Spleen (tissue), 11 donors: ENCODE measurements at regions not wholly inside any gene's neighbourhood (a gene's known extent, or its start where the extent isn't known, plus 50 kb on each side); places are given as distances from the start of the nearest gene placed in this dataset.
A peak's percentile ranks its signal among the peaks of the same experiment; 100 is the strongest.

Source experiments
- DNase-seq: peaks from one replicate; pipeline ENCODE4 v3.0.0-alpha.2; 2020
- H3K27ac ChIP-seq, 8 donors: fragments of 200-600 bp; sonication (generic) in 7 of 8; 1 replicate in 4 of 8; 2 replicates in 4 of 8; pipeline versions ENCODE4 v1.5.0 to v1.8.0; 2016 to 2021; ENCODE audit warnings: inconsistent platforms in 4 of 8, mild to moderate bottlenecking in 4 of 8, moderate library complexity in 1 of 8
- H3K27me3 ChIP-seq, 7 donors: fragments of 200-600 bp; sonication (generic) in 6 of 7; replicated peaks in 1 of 7; 1 replicate in 4 of 7; 2 replicates in 3 of 7; pipeline versions ENCODE4 v1.5.0 to v1.8.0; 2016 to 2021; ENCODE audit warnings: inconsistent platforms in 3 of 7, mild to moderate bottlenecking in 1 of 7
- H3K36me3 ChIP-seq, 6 donors: fragments of 200-600 bp; sonication (generic) in 5 of 6; 1 replicate in 4 of 6; 2 replicates in 2 of 6; pipeline versions ENCODE4 v1.5.0 to v1.8.0; 2016 to 2021; ENCODE audit warnings: inconsistent platforms in 2 of 6
- H3K4me1 ChIP-seq, 6 donors: fragments of 200-600 bp; sonication (generic) in 5 of 6; 1 replicate in 3 of 6; 2 replicates in 3 of 6; pipeline versions ENCODE4 v1.5.0 to v1.8.0; 2016 to 2021; ENCODE audit warnings: inconsistent platforms in 3 of 6
- H3K4me3 ChIP-seq, 8 donors: fragments of 200-600 bp; sonication (generic) in 7 of 8; 1 replicate in 4 of 8; 2 replicates in 4 of 8; pipeline versions ENCODE4 v1.5.0 to v1.8.0; 2016 to 2021; ENCODE audit warnings: inconsistent platforms in 4 of 8, mild to moderate bottlenecking in 4 of 8, moderate library complexity in 2 of 8
- H3K9me3 ChIP-seq, 8 donors: fragments of 200-600 bp; sonication (generic) in 7 of 8; 1 replicate in 4 of 8; 2 replicates in 4 of 8; pipeline versions ENCODE4 v1.5.0 to v1.8.0; 2016 to 2021; ENCODE audit warnings: inconsistent platforms in 4 of 8
- CTCF ChIP-seq, 11 experiments: fragments of 200-600 bp in 7 of 11; fragments of 450-650 bp in 4 of 11; sonication (generic) in 4 of 11; IDR thresholded peaks in 8 of 11; conservative IDR thresholded peaks in 3 of 11; 1 replicate in 7 of 11; 2 replicates in 4 of 11; pipeline versions ENCODE4 v1.4.0 to v1.8.0; 2016 to 2021; ENCODE audit warnings: antibody characterized with exemption in 11 of 11, inconsistent platforms in 4 of 11, mild to moderate bottlenecking in 1 of 11
- POLR2A ChIP-seq, 3 donors: fragments of 450-650 bp; IDR thresholded peaks; one replicate each; pipeline ENCODE4 v1.5.1; 2017; ENCODE audit warnings: antibody characterized with exemption in 3 of 3, mild to moderate bottlenecking in 1 of 3
- POLR2AphosphoS5 ChIP-seq, 3 donors: sonication (generic); formaldehyde crosslinking; IDR thresholded peaks; one replicate each; pipeline ENCODE4 v1.5.1; 2017; ENCODE audit warnings: antibody characterized with exemption in 3 of 3
- WGBS, 5 donors: extraction: QIAGEN DNeasy Blood & Tissue Kit in 3 of 5; methylation state at CpG; one replicate each; pipeline versions ENCODE4 v1.1.5 to v1.1.7; 2013 to 2018; 5-methylcytosine and 5-hydroxymethylcytosine counted together
- intact Hi-C: fragments of 100-400 bp; cut with DNase I; formaldehyde crosslinking; loops from one replicate; pipeline ENCODE4 v1.15.0; 2023; ENCODE audit warnings: low total_unique reads
- small RNA-seq, 4 donors: library from RNA; depleted of rRNA; stranded (forward); fragments of <200 nt; gene quantifications; one replicate each; pipeline ENCODE3, GENCODE V24; 2016
- donor health status: healthy with polysubstance abuse.
- donor health status: DM: no; HTN: no; CAD: no; lungs with moderate emphysema.
- donor health status: DM: no; HTN: no; CAD: no.
- donor health status: Bipolar disorder and iron deficiency.
- donor health status: healthy.
- donor health status: DM: no; HTN: no; CAD: no.
- donor health status: DM: yes; HTN: yes; CAD: no.

DNA sequence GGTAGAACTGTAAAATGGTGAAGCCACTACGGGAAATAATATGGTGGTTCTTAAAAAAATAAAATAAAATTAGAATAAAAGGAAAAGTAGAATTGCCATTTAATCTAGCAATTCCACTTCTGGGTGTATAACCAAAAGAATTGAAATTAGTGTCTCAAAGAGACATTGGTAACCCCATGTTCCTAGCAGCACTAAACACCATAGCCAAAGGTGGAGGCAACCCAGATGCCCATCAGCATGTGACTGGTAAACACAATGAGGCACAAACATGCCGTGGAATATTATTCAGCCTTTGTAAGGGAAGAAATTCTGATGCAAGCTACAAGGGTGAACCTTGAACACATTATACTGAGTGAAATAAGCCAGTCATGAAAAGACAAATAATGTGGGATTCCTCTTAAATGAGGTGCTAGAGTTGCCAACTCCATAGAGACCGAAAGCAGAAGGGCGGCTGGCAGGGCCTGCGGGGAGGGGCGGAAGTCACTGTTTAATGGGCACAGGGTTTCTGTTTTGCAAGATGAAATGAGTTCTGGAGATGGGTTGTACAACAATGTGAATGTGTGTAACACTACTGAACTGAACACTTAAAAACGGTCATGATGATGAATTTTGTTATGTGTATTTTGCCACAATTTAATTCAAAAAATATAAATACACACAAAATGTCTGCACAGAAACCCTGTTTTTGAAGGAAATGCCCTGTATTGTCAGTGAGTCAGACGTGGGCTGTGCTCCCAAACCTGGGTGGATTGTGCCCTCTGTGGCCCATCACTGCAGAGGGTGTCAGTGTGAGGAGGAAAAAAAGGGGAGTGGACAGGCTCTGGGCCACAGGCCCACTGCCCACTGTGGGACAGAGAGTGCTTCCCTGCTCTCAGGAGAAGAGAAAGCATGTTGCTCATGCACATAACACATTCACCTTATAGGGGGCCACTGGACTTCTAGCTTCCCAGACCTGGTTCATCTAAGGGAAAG, 49.6 kb upstream of the CD93 start:
- TF ChIP-seq POLR2AphosphoS5 (IDR thresholded peaks at IDR 0.05) = no peak
- TF ChIP-seq POLR2A (IDR thresholded peaks at IDR 0.05) = no peak
- TF ChIP-seq CTCF (IDR thresholded peaks at IDR 0.05 in 8 of 11, conservative IDR thresholded peaks at IDR 0.05 in 3 of 11) = no peak
- H3K9me3 ChIP-seq = no peaks in the 10 kb centered on the region
- H3K27ac ChIP-seq = peak overlapping the region in 3 of 8 donors; percentile 57 to 80 (median 70)
- WGBS, 5 donors = 74 to 88% (median 81%) methylated on average over 8 of the region's 8 CpGs
- H3K27me3 ChIP-seq = no peaks in the 10 kb centered on the region
- DNase-seq = no peak
- intact Hi-C loops = no loop called here
- H3K4me1 ChIP-seq = peaks cover 7 to 34% (median 16%) of the 10 kb centered on the region in 6 donors
- no peak overlapping the region for H3K4me3 ChIP-seq
- H3K36me3 ChIP-seq = no peaks in the 10 kb centered on the region

Small RNA genes in the stretch of these regions (small RNA-seq; reads per million reads assigned to genes)
- 0 reads per million in 4 donors for gene RNA5SP478
